ENCODE measurements at regions not wholly inside any gene's neighbourhood (a gene's known extent, or its start where the extent isn't known, plus 50 kb on each side); places are given as distances from the start of the nearest gene placed in this dataset.

- Histone ChIP-seq H3K36me3 (ENCODE audit: control insufficient read depth in 2 of 2, insufficient read depth in 1 of 2, low read length in 2 of 2) (no peaks in the 10 kb centered on the region), H3K4me1 (ENCODE audit: control insufficient read depth, insufficient read depth, low read length) (no peaks in the 10 kb centered on the region), H3K9me3 (ENCODE audit: control insufficient read depth, insufficient read depth, low read depth, low read length) (no peaks in the 10 kb centered on the region), H3K4me3 (ENCODE audit: low read depth, low read length) (no peak overlapping the region), H3K27ac (ENCODE audit: extremely low read depth, low read depth, low read length) (no peak overlapping the region)
- TF ChIP-seq KLF9 (tag by site-specific recombination; IDR thresholded peaks at IDR 0.05; ENCODE audit: low read depth) = no peak
- TF ChIP-seq ZNF366 (tag by site-specific recombination; conservative IDR thresholded peaks at IDR 0.05) = no peak
- TF ChIP-seq SP3 (tag by site-specific recombination; IDR thresholded peaks at IDR 0.05) = no peak
- no peak for TF ChIP-seq ZNF37A (tag by site-specific recombination; IDR thresholded peaks at IDR 0.05)
- TF ChIP-seq ZNF664 (tag by site-specific recombination; IDR thresholded peaks at IDR 0.05) = no peak
- no peak for TF ChIP-seq ZNF174 (tag by site-specific recombination; IDR thresholded peaks at IDR 0.05)
- TF ChIP-seq, protein P1, sequence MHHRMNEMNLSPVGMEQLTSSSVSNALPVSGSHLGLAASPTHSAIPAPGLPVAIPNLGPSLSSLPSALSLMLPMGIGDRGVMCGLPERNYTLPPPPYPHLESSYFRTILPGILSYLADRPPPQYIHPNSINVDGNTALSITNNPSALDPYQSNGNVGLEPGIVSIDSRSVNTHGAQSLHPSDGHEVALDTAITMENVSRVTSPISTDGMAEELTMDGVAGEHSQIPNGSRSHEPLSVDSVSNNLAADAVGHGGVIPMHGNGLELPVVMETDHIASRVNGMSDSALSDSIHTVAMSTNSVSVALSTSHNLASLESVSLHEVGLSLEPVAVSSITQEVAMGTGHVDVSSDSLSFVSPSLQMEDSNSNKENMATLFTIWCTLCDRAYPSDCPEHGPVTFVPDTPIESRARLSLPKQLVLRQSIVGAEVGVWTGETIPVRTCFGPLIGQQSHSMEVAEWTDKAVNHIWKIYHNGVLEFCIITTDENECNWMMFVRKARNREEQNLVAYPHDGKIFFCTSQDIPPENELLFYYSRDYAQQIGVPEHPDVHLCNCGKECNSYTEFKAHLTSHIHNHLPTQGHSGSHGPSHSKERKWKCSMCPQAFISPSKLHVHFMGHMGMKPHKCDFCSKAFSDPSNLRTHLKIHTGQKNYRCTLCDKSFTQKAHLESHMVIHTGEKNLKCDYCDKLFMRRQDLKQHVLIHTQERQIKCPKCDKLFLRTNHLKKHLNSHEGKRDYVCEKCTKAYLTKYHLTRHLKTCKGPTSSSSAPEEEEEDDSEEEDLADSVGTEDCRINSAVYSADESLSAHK (tag by site-specific recombination; IDR thresholded peaks at IDR 0.05) = no peak
- TF ChIP-seq ZNF133 (tag by site-specific recombination; IDR thresholded peaks at IDR 0.05) = no peak
- TF ChIP-seq MZF1 (tag by site-specific recombination; IDR thresholded peaks at IDR 0.05; ENCODE audit: borderline replicate concordance) = no peak
- no peak for TF ChIP-seq ZNF175 (tag by site-specific recombination; IDR thresholded peaks at IDR 0.05)
- TF ChIP-seq ZNF19 (tag by site-specific recombination; IDR thresholded peaks at IDR 0.05; ENCODE audit: low read depth) = no peak
- no peak for TF ChIP-seq ZNF23 (tag by site-specific recombination; IDR thresholded peaks at IDR 0.05; ENCODE audit: borderline replicate concordance)
- no peak for TF ChIP-seq FEZF1 (tag by site-specific recombination; IDR thresholded peaks at IDR 0.05)
- TF ChIP-seq ZBTB1 (tag by site-specific recombination; IDR thresholded peaks at IDR 0.05) = no peak
- CTCF ChIA-PET = interaction anchor here (1.0 to 2.1 kb wide), 2 partner anchors 12 to 271 kb away, joined by 3 to 8 read pairs; no protein-coding TSS in a partner anchor
- POLR2A ChIA-PET = no interaction called here
Measured at GRCh38 chr18:33851546-33852078, 273.6 kb downstream of the ASXL3 start.

DNA sequence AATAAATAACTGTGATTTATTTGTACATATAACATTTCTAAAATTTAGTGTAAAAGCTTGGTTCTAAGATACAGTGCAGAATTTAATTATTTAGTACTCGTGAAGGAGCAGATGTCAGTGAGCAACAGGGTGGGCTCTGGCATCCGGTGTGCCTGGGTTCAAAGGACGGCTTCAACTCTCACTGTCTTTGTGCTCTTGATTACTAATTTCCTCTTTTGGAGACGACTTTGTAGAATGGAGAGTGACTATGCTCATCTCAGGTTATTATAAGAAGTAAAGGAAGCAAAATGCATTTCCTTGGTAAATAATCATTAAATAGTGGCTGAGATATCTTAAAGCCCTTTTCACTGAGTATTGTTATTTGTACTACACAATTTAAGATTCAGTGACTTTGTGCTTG is 271.7 kb downstream of the ASXL3 start:
- Histone ChIP-seq H3K9me3 (ENCODE audit: control insufficient read depth, insufficient read depth, low read depth, low read length) (no peaks in the 10 kb centered on the region), H3K36me3 (ENCODE audit: control insufficient read depth in 2 of 2, insufficient read depth in 1 of 2, low read length in 2 of 2) (no peaks in the 10 kb centered on the region), H3K4me1 (ENCODE audit: control insufficient read depth, insufficient read depth, low read length) (no peaks in the 10 kb centered on the region), H3K27ac (ENCODE audit: extremely low read depth, low read depth, low read length) (no peak overlapping the region), H3K4me3 (ENCODE audit: low read depth, low read length) (no peak overlapping the region)
- ChIA-PET POLR2A (no interaction called here), CTCF (interaction anchor here (0.7 kb wide), 1 partner anchor 469 kb away, joined by 3 read pairs; no protein-coding TSS in a partner anchor)
- TF ChIP-seq ZNF510 (tag by site-specific recombination; IDR thresholded peaks at IDR 0.05; ENCODE audit: insufficient replicate concordance) = no peak
- no peak for TF ChIP-seq ZNF596 (tag by site-specific recombination; IDR thresholded peaks at IDR 0.05)
- no peak for TF ChIP-seq SCRT2 (tag by site-specific recombination; IDR thresholded peaks at IDR 0.05)
- no peak for TF ChIP-seq ZNF48 (tag by site-specific recombination; IDR thresholded peaks at IDR 0.05)
- TF ChIP-seq GLI4 (tag by site-specific recombination; IDR thresholded peaks at IDR 0.05) = no peak
- no peak for TF ChIP-seq MZF1 (tag by site-specific recombination; IDR thresholded peaks at IDR 0.05; ENCODE audit: borderline replicate concordance)
- TF ChIP-seq OSR2 (tag by site-specific recombination; IDR thresholded peaks at IDR 0.05) = no peak

- no peak overlapping the region for H3K27ac ChIP-seq (ENCODE audit: extremely low read depth, low read depth, low read length)
- peaks cover 5% of the 10 kb centered on the region; the same call in 1 of the 2 replicates for H3K4me1 ChIP-seq (ENCODE audit: control insufficient read depth, insufficient read depth, low read length)
- H3K36me3 ChIP-seq (ENCODE audit: control insufficient read depth in 2 of 2, insufficient read depth in 1 of 2, low read length in 2 of 2) = no peaks in the 10 kb centered on the region
- H3K4me3 ChIP-seq (ENCODE audit: low read depth, low read length) = no peak overlapping the region
- CTCF ChIA-PET = interaction anchor here (0.7 to 1.1 kb wide), 2 partner anchors 116 to 381 kb away, joined by 3 to 4 read pairs; partner anchors contain the start of gene NOL4
- no peaks in the 10 kb centered on the region for H3K9me3 ChIP-seq (ENCODE audit: control insufficient read depth, insufficient read depth, low read depth, low read length)
- POLR2A ChIA-PET = no interaction called here
- TF ChIP-seq ZNF274 (IDR thresholded peaks at IDR 0.05; ENCODE audit: low read length) = no peak
- TF ChIP-seq ZNF274 (tag by site-specific recombination; IDR thresholded peaks at IDR 0.05; ENCODE audit: borderline replicate concordance) = no peak
- TF ChIP-seq ZNF354C (tag by site-specific recombination; IDR thresholded peaks at IDR 0.05; ENCODE audit: borderline replicate concordance, low read depth) = no peak
- TF ChIP-seq, protein P2, sequence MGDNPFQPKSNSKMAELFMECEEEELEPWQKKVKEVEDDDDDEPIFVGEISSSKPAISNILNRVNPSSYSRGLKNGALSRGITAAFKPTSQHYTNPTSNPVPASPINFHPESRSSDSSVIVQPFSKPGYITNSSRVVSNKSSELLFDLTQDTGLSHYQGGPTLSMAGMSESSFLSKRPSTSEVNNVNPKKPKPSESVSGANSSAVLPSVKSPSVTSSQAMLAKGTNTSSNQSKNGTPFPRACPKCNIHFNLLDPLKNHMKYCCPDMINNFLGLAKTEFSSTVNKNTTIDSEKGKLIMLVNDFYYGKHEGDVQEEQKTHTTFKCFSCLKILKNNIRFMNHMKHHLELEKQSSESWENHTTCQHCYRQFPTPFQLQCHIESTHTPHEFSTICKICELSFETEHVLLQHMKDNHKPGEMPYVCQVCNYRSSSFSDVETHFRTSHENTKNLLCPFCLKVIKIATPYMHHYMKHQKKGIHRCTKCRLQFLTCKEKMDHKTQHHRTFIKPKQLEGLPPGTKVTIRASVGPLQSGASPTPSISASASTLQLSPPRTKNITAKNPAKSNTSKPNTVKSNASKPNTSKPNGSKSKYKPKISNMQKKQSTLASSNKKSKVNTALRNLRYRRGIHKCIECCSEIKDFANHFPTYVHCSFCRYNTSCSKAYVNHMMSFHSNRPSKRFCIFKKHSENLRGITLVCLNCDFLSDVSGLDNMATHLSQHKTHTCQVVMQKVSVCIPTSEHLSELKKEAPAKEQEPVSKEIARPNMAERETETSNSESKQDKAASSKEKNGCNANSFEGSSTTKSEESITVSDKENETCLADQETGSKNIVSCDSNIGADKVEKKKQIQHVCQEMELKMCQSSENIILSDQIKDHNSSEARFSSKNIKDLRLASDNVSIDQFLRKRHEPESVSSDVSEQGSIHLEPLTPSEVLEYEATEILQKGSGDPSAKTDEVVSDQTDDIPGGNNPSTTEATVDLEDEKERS (tag by site-specific recombination; IDR thresholded peaks at IDR 0.05) = no peak
- TF ChIP-seq OVOL3 (tag by site-specific recombination; IDR thresholded peaks at IDR 0.05) = no peak
- TF ChIP-seq ZBTB20 (tag by site-specific recombination; IDR thresholded peaks at IDR 0.05) = no peak
- TF ChIP-seq ZNF350 (tag by site-specific recombination; IDR thresholded peaks at IDR 0.05) = no peak
- TF ChIP-seq BCL11B (tag by site-specific recombination; IDR thresholded peaks at IDR 0.05; ENCODE audit: low read depth) = no peak
- TF ChIP-seq ZNF2 (tag by site-specific recombination; IDR thresholded peaks at IDR 0.05) = no peak
- no peak for TF ChIP-seq ZNF677 (tag by site-specific recombination; IDR thresholded peaks at IDR 0.05)
Measured at GRCh38 chr18:33844232-33844631, 266.2 kb downstream of the ASXL3 start.

Data from HEK293 (cell line).